ENCODE measurements at regions not wholly inside any gene's neighbourhood (a gene's known extent, or its start where the extent isn't known, plus 50 kb on each side); places are given as distances from the start of the nearest gene placed in this dataset.
A peak's percentile ranks its signal among the peaks of the same experiment; 100 is the strongest.

DNA sequence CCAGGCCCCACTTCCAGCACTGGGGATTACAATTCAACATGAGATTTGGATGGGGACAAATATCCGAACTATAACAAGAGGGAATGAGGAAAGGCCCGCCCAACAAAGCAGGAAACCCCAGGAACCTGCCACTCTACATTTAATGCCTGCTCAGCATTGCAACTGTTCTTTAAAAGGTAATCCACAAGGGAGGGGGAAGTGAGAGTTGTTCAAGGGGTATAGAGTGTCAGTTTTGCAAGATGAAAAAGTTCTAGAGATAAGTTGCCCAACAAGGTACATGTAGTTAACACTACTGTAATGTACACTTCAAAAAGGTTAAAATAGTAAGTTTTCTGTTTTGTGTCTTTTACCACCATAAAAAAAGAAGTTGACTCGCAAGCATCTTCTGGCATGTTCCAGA is 137.6 kb downstream of the MBD2 start:
- no peak overlapping the region for H3K27ac ChIP-seq (ENCODE audit: poor library complexity, severe bottlenecking)
- DNase-seq (ENCODE audit: low spot score) = no peak
- H3K9me3 ChIP-seq (ENCODE audit: severe bottlenecking) = no peaks in the 10 kb centered on the region
- H3K27me3 ChIP-seq (ENCODE audit: insufficient read depth, poor library complexity, severe bottlenecking) = no peaks in the 10 kb centered on the region
- TF ChIP-seq, protein P1, sequence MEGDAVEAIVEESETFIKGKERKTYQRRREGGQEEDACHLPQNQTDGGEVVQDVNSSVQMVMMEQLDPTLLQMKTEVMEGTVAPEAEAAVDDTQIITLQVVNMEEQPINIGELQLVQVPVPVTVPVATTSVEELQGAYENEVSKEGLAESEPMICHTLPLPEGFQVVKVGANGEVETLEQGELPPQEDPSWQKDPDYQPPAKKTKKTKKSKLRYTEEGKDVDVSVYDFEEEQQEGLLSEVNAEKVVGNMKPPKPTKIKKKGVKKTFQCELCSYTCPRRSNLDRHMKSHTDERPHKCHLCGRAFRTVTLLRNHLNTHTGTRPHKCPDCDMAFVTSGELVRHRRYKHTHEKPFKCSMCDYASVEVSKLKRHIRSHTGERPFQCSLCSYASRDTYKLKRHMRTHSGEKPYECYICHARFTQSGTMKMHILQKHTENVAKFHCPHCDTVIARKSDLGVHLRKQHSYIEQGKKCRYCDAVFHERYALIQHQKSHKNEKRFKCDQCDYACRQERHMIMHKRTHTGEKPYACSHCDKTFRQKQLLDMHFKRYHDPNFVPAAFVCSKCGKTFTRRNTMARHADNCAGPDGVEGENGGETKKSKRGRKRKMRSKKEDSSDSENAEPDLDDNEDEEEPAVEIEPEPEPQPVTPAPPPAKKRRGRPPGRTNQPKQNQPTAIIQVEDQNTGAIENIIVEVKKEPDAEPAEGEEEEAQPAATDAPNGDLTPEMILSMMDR (IDR thresholded peaks at IDR 0.05; ENCODE audit: poor library complexity, severe bottlenecking) = no peak
- no peak for ATAC-seq (ENCODE audit: low read depth)
- H3K36me3 ChIP-seq (ENCODE audit: low read depth) = no peaks in the 10 kb centered on the region
- no peaks in the 10 kb centered on the region for H3K4me1 ChIP-seq (ENCODE audit: insufficient read depth, poor library complexity, severe bottlenecking)
- no peak overlapping the region for H3K4me3 ChIP-seq (ENCODE audit: severe bottlenecking)

- TF ChIP-seq, protein P1 (IDR thresholded peaks at IDR 0.05; ENCODE audit: poor library complexity, severe bottlenecking) = no peak
- H3K27me3 ChIP-seq (ENCODE audit: insufficient read depth, poor library complexity, severe bottlenecking) = no peaks in the 10 kb centered on the region
- no peaks in the 10 kb centered on the region for H3K9me3 ChIP-seq (ENCODE audit: severe bottlenecking)
- no peaks in the 10 kb centered on the region for H3K4me1 ChIP-seq (ENCODE audit: insufficient read depth, poor library complexity, severe bottlenecking)
- no peak for ATAC-seq (ENCODE audit: low read depth)
- no peak for DNase-seq (ENCODE audit: low spot score)
- no peaks in the 10 kb centered on the region for H3K36me3 ChIP-seq (ENCODE audit: low read depth)
- H3K4me3 ChIP-seq (ENCODE audit: severe bottlenecking) = no peak overlapping the region
- no peak overlapping the region for H3K27ac ChIP-seq (ENCODE audit: poor library complexity, severe bottlenecking)
Observed at GRCh38 chr18:54086046-54086802, 138.2 kb downstream of the MBD2 start.

- DNase-seq (ENCODE audit: low spot score) = no peak
- TF ChIP-seq, protein P1 (IDR thresholded peaks at IDR 0.05; ENCODE audit: poor library complexity, severe bottlenecking) = no peak
- H3K9me3 ChIP-seq (ENCODE audit: severe bottlenecking) = no peaks in the 10 kb centered on the region
- H3K4me3 ChIP-seq (ENCODE audit: severe bottlenecking) = no peak overlapping the region
- H3K27me3 ChIP-seq (ENCODE audit: insufficient read depth, poor library complexity, severe bottlenecking) = no peaks in the 10 kb centered on the region
- H3K27ac ChIP-seq (ENCODE audit: poor library complexity, severe bottlenecking) = no peak overlapping the region
- no peaks in the 10 kb centered on the region for H3K4me1 ChIP-seq (ENCODE audit: insufficient read depth, poor library complexity, severe bottlenecking)
- no peaks in the 10 kb centered on the region for H3K36me3 ChIP-seq (ENCODE audit: low read depth)
- no peak for ATAC-seq (ENCODE audit: low read depth)
Observed at GRCh38 chr18:54080858-54081257, 143.6 kb downstream of the MBD2 start.

- TF ChIP-seq, protein P1 (IDR thresholded peaks at IDR 0.05; ENCODE audit: poor library complexity, severe bottlenecking) = no peak
- no peak for DNase-seq (ENCODE audit: low spot score)
- Histone ChIP-seq H3K4me1 (ENCODE audit: insufficient read depth, poor library complexity, severe bottlenecking) (no peaks in the 10 kb centered on the region), H3K9me3 (ENCODE audit: severe bottlenecking) (no peaks in the 10 kb centered on the region), H3K4me3 (ENCODE audit: severe bottlenecking) (no peak overlapping the region), H3K36me3 (ENCODE audit: low read depth) (no peaks in the 10 kb centered on the region), H3K27ac (ENCODE audit: poor library complexity, severe bottlenecking) (no peak overlapping the region), H3K27me3 (ENCODE audit: insufficient read depth, poor library complexity, severe bottlenecking) (no peaks in the 10 kb centered on the region)
- no peak for ATAC-seq (ENCODE audit: low read depth)
Observed at GRCh38 chr18:54076166-54076565, 148.3 kb downstream of the MBD2 start.

DNA sequence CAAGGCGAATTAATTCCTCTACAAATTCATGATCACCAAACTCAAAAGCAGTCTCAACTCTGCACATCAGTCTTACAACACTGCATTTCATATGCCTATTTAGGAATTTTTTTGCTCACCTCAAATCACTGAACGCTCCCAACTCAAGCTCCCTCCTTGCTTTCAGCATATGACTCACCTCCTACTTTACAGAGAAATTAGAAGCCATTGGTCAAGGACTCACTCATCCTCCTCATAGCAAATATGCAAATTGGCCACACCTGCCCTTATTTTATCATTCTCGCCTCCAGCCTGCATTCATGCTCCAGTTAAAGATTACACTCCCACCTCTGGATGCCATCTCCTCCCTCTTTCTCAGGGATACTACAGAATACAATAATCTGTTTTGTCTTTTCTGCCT is 148.8 kb downstream of the MBD2 start:
- Histone ChIP-seq H3K27me3 (ENCODE audit: insufficient read depth, poor library complexity, severe bottlenecking) (no peaks in the 10 kb centered on the region), H3K27ac (ENCODE audit: poor library complexity, severe bottlenecking) (no peak overlapping the region), H3K4me3 (ENCODE audit: severe bottlenecking) (no peak overlapping the region), H3K9me3 (ENCODE audit: severe bottlenecking) (no peaks in the 10 kb centered on the region), H3K36me3 (ENCODE audit: low read depth) (no peaks in the 10 kb centered on the region), H3K4me1 (ENCODE audit: insufficient read depth, poor library complexity, severe bottlenecking) (no peaks in the 10 kb centered on the region)
- ATAC-seq (ENCODE audit: low read depth) (peak; percentile 44; the same call in 1 of the 3 replicates), DNase-seq (ENCODE audit: low spot score) (no peak)
- TF ChIP-seq, protein P1 (IDR thresholded peaks at IDR 0.05; ENCODE audit: poor library complexity, severe bottlenecking) = no peak
